ENCODE measurements at regions not wholly inside any gene's neighbourhood (a gene's known extent, or its start where the extent isn't known, plus 50 kb on each side); places are given as distances from the start of the nearest gene placed in this dataset.

DNA sequence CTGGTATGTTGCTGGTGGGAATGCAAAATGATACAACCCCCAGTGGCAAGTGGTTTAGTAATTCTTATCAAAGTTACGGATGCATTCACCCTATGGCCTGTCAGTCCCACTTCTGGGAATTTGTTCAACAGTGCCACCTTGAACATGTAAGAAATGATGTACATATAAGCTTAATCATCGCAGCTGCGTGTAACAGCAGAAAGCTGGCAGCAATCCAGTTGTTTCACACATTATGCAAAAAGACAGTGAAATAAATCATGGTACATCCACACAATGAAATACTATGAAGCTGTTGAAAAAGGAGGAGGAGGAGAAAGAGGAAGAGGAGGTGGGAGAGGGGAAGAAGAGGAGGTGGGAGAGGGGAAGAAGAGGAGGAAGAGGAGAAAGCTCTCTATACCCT, 76.2 kb upstream of the MYL10 start:
- TF ChIP-seq, protein P1, sequence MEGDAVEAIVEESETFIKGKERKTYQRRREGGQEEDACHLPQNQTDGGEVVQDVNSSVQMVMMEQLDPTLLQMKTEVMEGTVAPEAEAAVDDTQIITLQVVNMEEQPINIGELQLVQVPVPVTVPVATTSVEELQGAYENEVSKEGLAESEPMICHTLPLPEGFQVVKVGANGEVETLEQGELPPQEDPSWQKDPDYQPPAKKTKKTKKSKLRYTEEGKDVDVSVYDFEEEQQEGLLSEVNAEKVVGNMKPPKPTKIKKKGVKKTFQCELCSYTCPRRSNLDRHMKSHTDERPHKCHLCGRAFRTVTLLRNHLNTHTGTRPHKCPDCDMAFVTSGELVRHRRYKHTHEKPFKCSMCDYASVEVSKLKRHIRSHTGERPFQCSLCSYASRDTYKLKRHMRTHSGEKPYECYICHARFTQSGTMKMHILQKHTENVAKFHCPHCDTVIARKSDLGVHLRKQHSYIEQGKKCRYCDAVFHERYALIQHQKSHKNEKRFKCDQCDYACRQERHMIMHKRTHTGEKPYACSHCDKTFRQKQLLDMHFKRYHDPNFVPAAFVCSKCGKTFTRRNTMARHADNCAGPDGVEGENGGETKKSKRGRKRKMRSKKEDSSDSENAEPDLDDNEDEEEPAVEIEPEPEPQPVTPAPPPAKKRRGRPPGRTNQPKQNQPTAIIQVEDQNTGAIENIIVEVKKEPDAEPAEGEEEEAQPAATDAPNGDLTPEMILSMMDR (IDR thresholded peaks at IDR 0.05; ENCODE audit: low read depth, low read length, poor library complexity, severe bottlenecking) = no peak
- TF ChIP-seq EZH2phosphoT487 (IDR thresholded peaks at IDR 0.05; ENCODE audit: borderline replicate concordance, low read length) = no peak
